ENCODE measurements at regions not wholly inside any gene's neighbourhood (a gene's known extent, or its start where the extent isn't known, plus 50 kb on each side); places are given as distances from the start of the nearest gene placed in this dataset.

GRCh38 chr4:121517241-121517640 lies 136.4 kb upstream of the QRFPR start:
- H3K27me3 ChIP-seq: no peaks in the 10 kb centered on the region
- H3K9me3 ChIP-seq: no peaks in the 10 kb centered on the region
- H3K36me3 ChIP-seq: no peaks in the 10 kb centered on the region
- 56% methylated on average over 2 of the region's 2 CpGs for WGBS (ENCODE audit: insufficient coverage, low coverage, low lambda C conversion rate, missing lambda C conversion rate)
- ATAC-seq (no peak), DNase-seq (no peak)
- TF ChIP-seq CTCF (IDR thresholded peaks at IDR 0.05) (no peak), POLR2A (IDR thresholded peaks at IDR 0.05) (no peak)
- intact Hi-C loops (cut with DNase I): no loop called here
- no peak overlapping the region for H3K27ac ChIP-seq
- no peak overlapping the region for H3K4me3 ChIP-seq
- H3K4me1 ChIP-seq: no peaks in the 10 kb centered on the region

DNA sequence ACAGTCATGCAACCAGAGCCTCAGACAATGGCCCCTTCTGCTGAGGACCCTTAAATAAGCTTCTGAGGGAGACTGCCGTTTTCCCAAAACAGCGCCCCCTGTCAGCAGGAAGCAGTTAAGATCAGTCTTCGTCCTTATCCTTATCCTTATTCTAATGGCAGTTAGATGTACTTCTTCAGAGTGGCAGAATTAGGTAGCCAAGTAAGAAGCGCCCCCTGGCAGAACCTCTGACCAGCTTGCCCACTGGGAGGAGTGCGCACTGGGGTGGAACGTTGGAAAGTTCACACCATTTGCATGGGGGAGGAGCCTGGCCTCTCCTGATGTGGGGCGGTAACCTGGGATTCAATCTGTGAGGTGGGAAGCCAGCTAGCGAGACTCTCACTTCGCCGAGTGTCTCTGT lies 133.6 kb upstream of the QRFPR start:
- Histone ChIP-seq H3K4me1 (no peaks in the 10 kb centered on the region), H3K27ac (no peak overlapping the region), H3K27me3 (no peaks in the 10 kb centered on the region), H3K9me3 (no peaks in the 10 kb centered on the region), H3K4me3 (no peak overlapping the region), H3K36me3 (no peaks in the 10 kb centered on the region)
- DNase-seq: no peak
- intact Hi-C loops (cut with DNase I): no loop called here
- TF ChIP-seq CTCF (IDR thresholded peaks at IDR 0.05): no peak
- 47% methylated on average over 7 of the region's 10 CpGs for WGBS (ENCODE audit: insufficient coverage, low coverage, low lambda C conversion rate, missing lambda C conversion rate)
- no peak for ATAC-seq

DNA sequence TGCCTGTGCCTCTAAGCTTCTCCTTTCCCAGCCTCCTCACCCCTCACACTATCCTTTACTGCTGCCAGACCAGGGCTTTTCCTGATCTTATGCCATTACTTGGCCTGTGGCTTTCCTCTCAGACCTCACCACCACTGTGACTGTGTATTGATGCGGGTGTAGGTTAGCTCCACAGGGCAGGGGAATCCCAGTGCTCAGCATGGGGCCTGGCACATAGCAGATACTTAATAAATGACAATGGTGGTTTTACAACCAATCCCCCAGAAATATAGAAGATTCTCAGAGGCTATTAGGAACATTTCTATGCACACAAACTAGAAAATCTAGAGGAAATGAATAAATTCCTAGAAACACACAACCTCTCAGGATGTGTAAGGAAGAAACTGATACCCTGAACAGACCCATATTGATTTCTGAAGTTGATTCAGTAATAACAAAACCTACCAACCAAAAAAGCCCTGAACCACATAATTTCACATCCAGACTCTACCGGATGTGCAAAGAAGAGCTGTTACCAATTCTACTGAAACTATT lies 129.6 kb upstream of the QRFPR start:
- intact Hi-C loops (cut with DNase I): no loop called here
- no peaks in the 10 kb centered on the region for H3K27me3 ChIP-seq
- no peak overlapping the region for H3K4me3 ChIP-seq
- no peaks in the 10 kb centered on the region for H3K36me3 ChIP-seq
- DNase-seq (no peak), ATAC-seq (no peak)
- no peaks in the 10 kb centered on the region for H3K9me3 ChIP-seq
- WGBS (ENCODE audit: insufficient coverage, low coverage, low lambda C conversion rate, missing lambda C conversion rate): 50% methylated on average over 1 of the region's 2 CpGs
- TF ChIP-seq POLR2A (IDR thresholded peaks at IDR 0.05) (no peak), CTCF (IDR thresholded peaks at IDR 0.05) (no peak)
- H3K4me1 ChIP-seq: no peaks in the 10 kb centered on the region
- no peak overlapping the region for H3K27ac ChIP-seq

DNA sequence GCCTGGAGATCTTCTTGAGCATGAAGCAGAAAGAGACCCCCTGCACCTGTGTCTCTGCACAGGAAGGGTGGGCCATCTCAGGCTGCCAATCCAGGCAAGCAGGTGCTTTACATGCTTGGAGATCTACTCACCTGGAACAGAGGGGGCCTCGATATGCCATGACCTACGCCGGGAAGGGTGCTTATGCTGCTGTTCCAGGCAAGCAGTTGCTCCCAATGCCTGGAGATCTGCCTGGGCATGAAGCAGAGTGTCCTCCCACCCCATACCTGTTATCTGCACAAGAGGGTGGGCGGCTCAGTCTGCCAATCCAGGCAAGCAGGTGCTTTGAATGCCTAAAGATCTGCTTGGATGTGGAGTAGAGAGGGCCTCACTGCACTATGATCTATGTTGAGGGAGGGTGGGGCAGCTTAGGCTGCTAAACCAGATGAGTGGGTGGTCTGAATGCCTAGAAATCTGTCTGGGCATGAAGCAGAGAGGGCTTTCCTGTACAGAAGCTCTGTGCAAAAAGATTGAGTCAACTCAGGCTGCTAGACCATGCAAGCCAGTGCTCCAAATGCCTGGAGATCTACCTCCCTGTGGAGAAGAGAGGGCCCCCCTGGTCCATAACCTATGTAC lies 104.5 kb upstream of the QRFPR start:
- Histone ChIP-seq H3K27me3 (no peaks in the 10 kb centered on the region), H3K36me3 (no peaks in the 10 kb centered on the region), H3K27ac (no peak overlapping the region), H3K4me1 (no peaks in the 10 kb centered on the region), H3K4me3 (no peak overlapping the region), H3K9me3 (no peaks in the 10 kb centered on the region)
- no peak for TF ChIP-seq POLR2A (IDR thresholded peaks at IDR 0.05)
- TF ChIP-seq CTCF (IDR thresholded peaks at IDR 0.05): no peak
- peak in 1 of 3 donors; percentile 27 for DNase-seq
- intact Hi-C loops (cut with DNase I): loop anchor here in 1 of 2 donors (10.0 kb wide), 1 partner anchor 240 kb away; no protein-coding TSS in a partner anchor
- ATAC-seq: no peak
- no CpG with 5 or more reads among the region's 4 CpGs for WGBS (ENCODE audit: insufficient coverage, low coverage, low lambda C conversion rate, missing lambda C conversion rate)
